Hematopoietic multipotent progenitor cell (in vitro differentiated cells): ENCODE measurements at regions not wholly inside any gene's neighbourhood (a gene's known extent, or its start where the extent isn't known, plus 50 kb on each side); places are given as distances from the start of the nearest gene placed in this dataset.

Experiments
- DNase-seq, 3 donors: peaks; one replicate each; pipeline ENCODE4 v3.0.0-alpha.2; 2011 to 2015; ENCODE audit warnings: low read depth in 2 of 3, low spot score in 2 of 3

- no peak for DNase-seq
Measured at GRCh38 chr5:6036006-6036405, 342.3 kb downstream of the MED10 start.

GRCh38 chr5:6029811-6030271 is 348.5 kb downstream of the MED10 start:
- no peak for DNase-seq

- no peak for DNase-seq
Measured at GRCh38 chr5:6026766-6027406, 351.5 kb downstream of the MED10 start.

GRCh38 chr5:6019612-6020011 is 358.7 kb downstream of the MED10 start:
- no peak for DNase-seq

GRCh38 chr5:6013506-6013905 is 364.8 kb downstream of the MED10 start:
- no peak for DNase-seq

GRCh38 chr5:6011199-6011598 is 367.1 kb downstream of the MED10 start:
- no peak for DNase-seq

- DNase-seq, result no peak
Measured at GRCh38 chr5:6006838-6007314, 371.5 kb downstream of the MED10 start.

- DNase-seq, result no peak
Measured at GRCh38 chr5:6003040-6003825, 375.1 kb downstream of the MED10 start.

- DNase-seq, result no peak
Measured at GRCh38 chr5:6000867-6001266, 377.5 kb downstream of the MED10 start.

- no peak for DNase-seq
Measured at GRCh38 chr5:5995819-5996218, 382.5 kb downstream of the MED10 start.

- DNase-seq, result no peak
Measured at GRCh38 chr5:5986492-5987178, 391.7 kb downstream of the MED10 start.

- DNase-seq, result no peak
Measured at GRCh38 chr5:5985332-5985731, 393.0 kb downstream of the MED10 start.

- DNase-seq, result no peak
Measured at GRCh38 chr5:5983261-5983980, 394.9 kb downstream of the MED10 start.

- DNase-seq, result no peak
Measured at GRCh38 chr5:5981562-5981961, 396.8 kb downstream of the MED10 start.

GRCh38 chr5:5980538-5980895 is 397.8 kb downstream of the MED10 start:
- no peak for DNase-seq

- DNase-seq, result no peak
Measured at GRCh38 chr5:5979761-5980537, 398.4 kb downstream of the MED10 start.

- no peak for DNase-seq
Measured at GRCh38 chr5:5979377-5979760, 399.0 kb downstream of the MED10 start.

GRCh38 chr5:5978501-5979376 is 399.6 kb downstream of the MED10 start:
- no peak for DNase-seq

GRCh38 chr5:5971203-5971602 is 407.1 kb downstream of the MED10 start:
- DNase-seq, result no peak
